ENCODE measurements at regions not wholly inside any gene's neighbourhood (a gene's known extent, or its start where the extent isn't known, plus 50 kb on each side); places are given as distances from the start of the nearest gene placed in this dataset.

GRCh38 chr12:34361721-34362316 is 339.5 kb downstream of the ALG10 start:
- TF ChIP-seq, protein P1, sequence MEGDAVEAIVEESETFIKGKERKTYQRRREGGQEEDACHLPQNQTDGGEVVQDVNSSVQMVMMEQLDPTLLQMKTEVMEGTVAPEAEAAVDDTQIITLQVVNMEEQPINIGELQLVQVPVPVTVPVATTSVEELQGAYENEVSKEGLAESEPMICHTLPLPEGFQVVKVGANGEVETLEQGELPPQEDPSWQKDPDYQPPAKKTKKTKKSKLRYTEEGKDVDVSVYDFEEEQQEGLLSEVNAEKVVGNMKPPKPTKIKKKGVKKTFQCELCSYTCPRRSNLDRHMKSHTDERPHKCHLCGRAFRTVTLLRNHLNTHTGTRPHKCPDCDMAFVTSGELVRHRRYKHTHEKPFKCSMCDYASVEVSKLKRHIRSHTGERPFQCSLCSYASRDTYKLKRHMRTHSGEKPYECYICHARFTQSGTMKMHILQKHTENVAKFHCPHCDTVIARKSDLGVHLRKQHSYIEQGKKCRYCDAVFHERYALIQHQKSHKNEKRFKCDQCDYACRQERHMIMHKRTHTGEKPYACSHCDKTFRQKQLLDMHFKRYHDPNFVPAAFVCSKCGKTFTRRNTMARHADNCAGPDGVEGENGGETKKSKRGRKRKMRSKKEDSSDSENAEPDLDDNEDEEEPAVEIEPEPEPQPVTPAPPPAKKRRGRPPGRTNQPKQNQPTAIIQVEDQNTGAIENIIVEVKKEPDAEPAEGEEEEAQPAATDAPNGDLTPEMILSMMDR (conservative IDR thresholded peaks at IDR 0.05), result no peak
- TF ChIP-seq ZFX (IDR thresholded peaks at IDR 0.05), result no peak
